ENCODE measurements at regions not wholly inside any gene's neighbourhood (a gene's known extent, or its start where the extent isn't known, plus 50 kb on each side); places are given as distances from the start of the nearest gene placed in this dataset.
"Not testable (repeated sequence)": the region's sequence is repeated elsewhere in the genome, so short reads cannot be mapped to it uniquely, and the experiment has no call there.

GRCh38 chr20:2203436-2203835, 92.4 kb upstream of the TGM3 start:
- no peak for DNase-seq

GRCh38 chr20:2204021-2204420, 91.8 kb upstream of the TGM3 start:
- no peak for DNase-seq

GRCh38 chr20:2206957-2207769, 88.6 kb upstream of the TGM3 start:
- peak; percentile 89 for DNase-seq

GRCh38 chr20:2207770-2208097, 88.1 kb upstream of the TGM3 start:
- DNase-seq = no peak

- no peak for DNase-seq
Measured at GRCh38 chr20:2208897-2209296, 86.9 kb upstream of the TGM3 start.

- no peak for DNase-seq
Measured at GRCh38 chr20:2210646-2211552, 84.9 kb upstream of the TGM3 start.

GRCh38 chr20:2212456-2213015, 83.3 kb upstream of the TGM3 start:
- no peak for DNase-seq

GRCh38 chr20:2213401-2213800, 82.4 kb upstream of the TGM3 start:
- no peak for DNase-seq

- DNase-seq = no peak
Measured at GRCh38 chr20:2217857-2218539, 77.8 kb upstream of the TGM3 start.

GRCh38 chr20:2219481-2220006, 76.3 kb upstream of the TGM3 start:
- peak; percentile 14 for DNase-seq

- no peak for DNase-seq
Measured at GRCh38 chr20:2220298-2220697, 75.5 kb upstream of the TGM3 start.

- no peak for DNase-seq
Measured at GRCh38 chr20:2221921-2222320, 73.9 kb upstream of the TGM3 start.

- no peak for DNase-seq
Measured at GRCh38 chr20:2223558-2224367, 72.0 kb upstream of the TGM3 start.

- DNase-seq = no peak
Measured at GRCh38 chr20:2224368-2224639, 71.5 kb upstream of the TGM3 start.

- not testable (repeated sequence) for DNase-seq
Measured at GRCh38 chr20:2227285-2227684, 68.5 kb upstream of the TGM3 start.

GRCh38 chr20:2227861-2228260, 67.9 kb upstream of the TGM3 start:
- DNase-seq = no peak

GRCh38 chr20:2228926-2229325, 66.9 kb upstream of the TGM3 start:
- DNase-seq = no peak

- no peak for DNase-seq
Measured at GRCh38 chr20:2230726-2231488, 64.9 kb upstream of the TGM3 start.

GRCh38 chr20:2231701-2232100, 64.1 kb upstream of the TGM3 start:
- DNase-seq = no peak

- DNase-seq = peak; percentile 37
Measured at GRCh38 chr20:2234598-2235191, 61.1 kb upstream of the TGM3 start.

GRCh38 chr20:2236256-2236655, 59.5 kb upstream of the TGM3 start:
- DNase-seq = no peak
